Jurkat, Clone E6-1 (cell line): ENCODE measurements at regions not wholly inside any gene's neighbourhood (a gene's known extent, or its start where the extent isn't known, plus 50 kb on each side); places are given as distances from the start of the nearest gene placed in this dataset.

ENCODE experiments used
- DNase-seq: peaks from one replicate; pipeline ENCODE4 v3.0.0-alpha.2; 2011; ENCODE audit warnings: low read depth, low spot score
- H3K4me3 ChIP-seq: 2 replicates; pipeline ENCODE4 v1.5.1; 2011; ENCODE audit warnings: mild to moderate bottlenecking, low read length, control low read depth, moderate library complexity

DNA sequence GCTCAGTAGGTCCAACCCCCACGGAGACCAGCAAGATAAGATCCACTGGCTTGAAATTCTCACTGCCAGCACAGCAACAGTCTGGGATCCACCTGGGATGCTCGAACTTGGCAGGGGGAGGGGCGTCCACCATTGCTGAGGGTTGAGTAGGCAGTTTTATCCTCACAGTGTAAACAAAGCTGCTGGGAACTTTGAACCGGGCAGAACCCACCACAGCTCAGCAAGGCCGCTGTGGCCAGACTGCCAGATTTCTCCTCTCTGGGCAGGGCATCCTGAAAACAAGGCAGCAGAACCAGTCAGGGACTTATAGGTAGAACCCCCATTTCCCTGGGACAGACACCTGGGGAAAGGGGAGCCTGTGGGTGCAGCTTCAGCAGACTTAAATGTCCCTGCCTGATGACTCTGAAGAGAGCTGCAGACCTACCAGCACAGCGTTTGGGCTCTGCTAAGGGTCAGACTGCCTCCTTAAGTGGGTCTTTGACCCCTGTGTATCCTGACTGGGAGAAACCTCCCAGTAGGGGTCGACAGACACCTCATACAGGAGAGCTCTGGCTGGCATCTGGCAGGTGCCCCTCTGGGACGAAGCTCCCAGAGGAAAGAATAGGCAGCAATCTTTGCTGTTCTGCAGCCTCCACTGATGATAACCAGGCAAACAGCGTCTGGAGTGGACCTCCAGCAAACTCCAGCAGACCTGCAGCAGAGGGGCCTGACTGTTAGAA lies 782.4 kb upstream of the EYS start:
- DNase-seq: no peak
- no peak overlapping the region for H3K4me3 ChIP-seq

DNA sequence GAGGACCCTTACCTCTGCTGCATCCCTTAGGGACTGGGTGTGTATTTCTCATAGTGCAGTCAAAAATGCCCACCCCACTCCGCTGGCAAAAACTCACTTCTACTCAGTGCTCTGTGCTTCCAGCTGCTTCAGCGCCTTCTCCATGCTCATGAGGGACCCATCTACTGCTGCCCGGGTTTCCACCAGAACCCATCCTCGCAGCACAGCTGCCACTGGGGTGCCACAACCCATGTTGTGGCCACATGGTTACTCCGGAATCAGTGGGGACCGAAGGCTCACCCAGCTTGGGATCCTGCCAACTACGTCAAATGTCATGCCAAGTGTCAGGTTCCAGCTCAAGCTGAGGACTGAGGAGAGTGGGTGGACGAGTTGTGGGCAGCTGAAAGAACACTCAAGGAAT lies 774.2 kb upstream of the EYS start:
- no peak for DNase-seq
- no peak overlapping the region for H3K4me3 ChIP-seq

DNA sequence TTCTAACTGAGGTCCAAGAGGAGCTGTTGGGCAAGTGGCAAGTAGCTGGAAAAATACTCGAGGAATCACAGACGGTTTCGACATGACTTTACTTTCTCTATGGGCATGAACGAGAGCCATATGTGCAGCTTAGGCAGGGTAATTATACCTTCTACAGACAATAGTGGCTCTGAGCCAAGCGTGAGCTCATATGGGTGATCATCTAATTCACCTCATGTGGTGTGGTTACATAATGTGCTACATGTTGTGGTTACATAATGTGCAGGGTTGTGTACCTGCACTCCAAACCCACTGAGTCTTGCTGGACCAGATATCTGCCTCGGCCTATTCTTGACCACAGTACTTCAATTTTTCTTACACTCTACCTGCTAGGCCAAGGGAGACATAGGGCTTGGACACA lies 771.7 kb upstream of the EYS start:
- no peak for DNase-seq
- H3K4me3 ChIP-seq: no peak overlapping the region

DNA sequence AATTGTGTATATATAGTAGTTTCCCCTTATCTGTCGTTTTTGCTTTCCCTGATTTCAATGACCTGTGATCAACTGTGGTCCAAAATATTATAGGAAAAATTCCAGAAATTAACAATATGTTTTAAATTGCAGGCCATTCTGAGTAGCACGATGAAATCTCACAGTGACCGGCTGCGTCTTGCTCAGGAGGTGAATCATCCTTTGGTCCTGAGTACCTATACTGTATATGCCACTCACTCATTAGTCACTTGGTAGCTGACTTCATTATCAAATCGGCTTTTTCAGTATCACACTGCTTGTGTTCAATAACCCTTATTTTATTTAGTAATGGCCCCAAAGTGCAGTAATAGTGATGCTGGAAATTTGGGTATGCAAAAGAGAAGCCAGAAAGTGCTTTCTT lies 728.3 kb upstream of the EYS start:
- no peak overlapping the region for H3K4me3 ChIP-seq
- DNase-seq: no peak

DNA sequence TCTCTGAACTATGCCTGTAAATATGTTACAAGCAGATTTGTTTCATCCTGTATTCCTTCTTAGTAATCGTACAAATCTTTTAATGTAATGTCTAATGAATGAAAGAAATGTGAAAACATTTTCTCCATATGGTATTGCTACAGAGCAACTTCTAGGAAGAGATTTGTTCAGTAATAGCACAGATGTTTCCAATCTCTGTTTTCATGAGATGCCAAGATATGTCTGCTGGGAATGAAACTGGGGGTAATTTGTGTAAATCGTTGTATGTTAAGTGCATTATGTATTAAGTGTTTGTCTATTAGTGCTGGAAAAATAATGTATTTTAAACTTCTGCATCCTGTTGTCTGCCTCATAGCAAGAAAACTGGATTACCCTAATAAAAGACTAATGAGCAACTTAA lies 722.2 kb upstream of the EYS start:
- no peak for DNase-seq
- no peak overlapping the region for H3K4me3 ChIP-seq

DNA sequence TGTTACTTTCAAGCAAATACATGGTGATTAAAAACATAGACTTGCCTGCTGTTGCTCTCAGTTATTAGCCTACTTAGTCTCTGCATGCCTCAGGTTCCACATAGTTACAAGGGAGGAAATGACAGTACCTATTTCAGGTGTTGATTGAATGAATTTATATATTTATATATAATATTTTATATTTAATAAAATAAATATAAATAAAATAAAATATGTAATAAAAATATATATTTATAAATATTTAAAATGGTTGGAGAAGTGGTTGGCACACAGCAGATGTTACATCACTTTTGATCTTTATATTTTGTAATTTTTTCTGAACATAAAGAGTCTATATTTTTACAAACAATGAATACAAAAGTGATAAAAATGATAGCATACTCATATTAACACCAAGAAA lies 716.0 kb upstream of the EYS start:
- DNase-seq: no peak

DNA sequence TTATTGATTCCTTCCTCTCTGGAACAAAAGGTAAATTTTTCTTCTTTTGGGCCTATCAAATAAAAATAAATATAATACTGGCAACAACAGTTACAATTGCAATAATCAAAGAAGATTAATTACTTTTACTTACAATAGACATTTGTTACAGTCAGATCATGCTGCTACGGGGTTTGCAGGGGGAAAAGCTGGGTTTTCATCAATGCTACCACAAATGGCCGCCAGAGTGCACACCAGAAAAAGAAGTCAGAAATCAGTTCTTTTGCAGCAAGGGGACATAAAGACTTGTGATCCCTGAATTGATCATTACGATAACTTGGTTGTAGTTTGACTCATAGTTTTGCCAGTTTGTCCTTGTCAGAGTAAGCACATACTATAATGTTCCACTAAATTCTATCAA lies 714.5 kb upstream of the EYS start:
- DNase-seq: peak; percentile 3
- H3K4me3 ChIP-seq: no peak overlapping the region

More for the DNA sequence above, 716.0 kb upstream of the EYS start:
- H3K4me3 ChIP-seq: no peak overlapping the region

DNA sequence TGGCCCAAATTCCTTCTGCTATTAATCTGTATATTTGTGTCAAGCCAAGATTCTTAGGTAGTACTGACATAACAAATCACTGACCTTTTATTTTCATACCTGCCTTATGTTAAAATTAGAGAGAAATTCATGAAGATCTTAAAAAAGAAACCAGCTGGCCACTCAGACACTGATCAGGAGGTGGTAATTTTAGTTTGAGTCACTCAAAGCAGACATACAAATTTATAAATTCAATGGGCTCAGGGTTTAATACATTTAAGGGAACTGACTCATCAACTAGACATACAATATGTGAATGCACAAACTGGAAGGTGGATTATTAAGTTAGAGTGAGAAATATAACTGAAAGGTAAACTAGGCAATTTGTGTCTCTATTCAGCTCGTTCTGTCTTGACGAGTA lies 711.9 kb upstream of the EYS start:
- H3K4me3 ChIP-seq: no peak overlapping the region
- DNase-seq: no peak

DNA sequence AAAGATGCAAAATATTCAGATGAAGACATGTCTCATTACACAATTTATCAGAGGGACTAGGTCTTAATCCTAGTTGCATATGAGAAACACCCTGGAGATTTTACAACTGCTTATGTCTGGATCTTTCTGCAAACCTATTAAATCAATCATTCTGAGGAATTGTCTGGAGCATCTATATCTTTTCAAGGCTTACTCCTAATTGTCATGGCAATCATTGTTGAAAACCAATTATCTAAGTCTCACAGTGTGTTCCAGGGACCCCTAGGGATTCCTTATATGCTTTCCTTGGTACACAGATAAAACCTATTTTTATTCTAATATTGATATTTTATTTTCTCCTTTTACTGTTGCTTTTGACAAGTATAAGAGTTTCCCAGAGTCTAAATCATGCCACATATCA lies 696.9 kb upstream of the EYS start:
- no peak for DNase-seq
- no peak overlapping the region for H3K4me3 ChIP-seq

DNA sequence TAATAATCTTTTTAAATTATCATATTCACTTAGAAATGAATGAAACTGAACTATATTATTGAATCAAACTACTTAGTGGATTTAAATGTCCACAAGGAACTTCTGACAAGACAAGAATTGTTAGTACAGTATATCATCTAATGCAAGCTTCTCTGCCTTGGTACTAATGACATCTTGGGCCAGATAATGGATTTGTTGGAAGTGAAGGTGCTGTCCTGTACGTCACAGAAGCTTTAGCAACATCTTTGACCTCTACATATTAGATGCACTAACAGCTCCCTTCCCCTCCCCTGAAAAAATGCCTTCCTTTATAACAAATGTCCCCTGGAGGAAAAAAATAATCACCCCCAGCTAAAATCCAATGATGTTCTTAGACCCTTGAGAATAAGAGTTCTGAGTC lies 695.8 kb upstream of the EYS start:
- no peak for DNase-seq
- no peak overlapping the region for H3K4me3 ChIP-seq

DNA sequence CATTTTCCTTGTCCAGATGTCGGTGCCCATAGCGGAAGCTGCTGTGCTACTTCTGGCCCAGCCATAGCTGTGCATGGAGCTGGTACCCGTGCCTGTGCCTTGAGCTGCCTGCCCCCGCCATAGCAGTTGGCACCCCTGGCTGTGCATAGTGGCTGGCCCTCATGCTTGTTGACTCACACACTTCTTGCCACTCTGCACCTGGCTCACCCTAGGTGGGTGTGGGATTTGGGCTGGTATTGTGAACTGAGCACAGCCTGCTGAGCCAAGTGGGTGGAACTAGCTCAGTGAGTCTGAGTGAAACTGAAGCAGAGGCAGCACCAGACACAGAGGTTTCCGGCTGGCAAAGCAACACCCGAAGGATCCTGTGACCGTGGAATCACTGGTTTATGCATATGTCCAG lies 689.5 kb upstream of the EYS start:
- no peak for DNase-seq
- no peak overlapping the region for H3K4me3 ChIP-seq

DNA sequence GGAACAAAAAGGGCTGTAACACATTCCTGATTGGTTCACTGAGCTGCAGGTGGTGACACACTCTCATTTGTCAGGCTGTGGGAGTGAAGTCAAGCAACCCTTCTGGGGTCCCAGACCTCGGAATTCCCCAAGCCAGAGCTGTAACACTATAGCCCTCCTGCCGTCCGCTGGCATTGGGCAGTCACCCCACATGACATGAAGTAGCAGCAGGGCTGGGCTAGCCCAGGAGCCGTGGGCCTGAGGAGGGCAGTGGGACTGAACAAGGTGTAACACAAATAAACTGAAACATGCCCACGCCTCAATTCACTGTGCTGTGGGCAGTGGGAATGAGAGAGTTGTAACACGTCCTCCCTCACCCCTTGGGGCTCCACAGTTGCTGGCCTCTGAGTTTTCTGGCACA lies 689.1 kb upstream of the EYS start:
- no peak for DNase-seq
- no peak overlapping the region for H3K4me3 ChIP-seq

DNA sequence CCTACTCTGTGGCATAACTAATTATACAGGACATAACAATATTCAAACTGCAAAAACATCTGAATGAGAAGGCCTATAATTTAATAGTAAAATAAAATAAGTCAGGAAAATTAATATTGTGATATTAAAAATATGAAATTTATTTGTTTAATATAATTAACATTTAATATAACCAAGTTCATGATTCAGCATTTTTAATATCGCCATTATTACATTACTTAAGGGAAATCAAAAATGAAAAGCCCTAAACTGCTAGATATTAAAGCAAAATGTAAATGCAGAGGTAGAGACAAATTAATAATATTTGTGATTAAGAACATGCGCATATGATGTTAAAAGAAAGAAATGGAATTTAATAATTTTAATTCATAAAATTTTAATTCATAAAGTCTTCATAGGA lies 683.4 kb upstream of the EYS start:
- no peak for DNase-seq
- H3K4me3 ChIP-seq: no peak overlapping the region

DNA sequence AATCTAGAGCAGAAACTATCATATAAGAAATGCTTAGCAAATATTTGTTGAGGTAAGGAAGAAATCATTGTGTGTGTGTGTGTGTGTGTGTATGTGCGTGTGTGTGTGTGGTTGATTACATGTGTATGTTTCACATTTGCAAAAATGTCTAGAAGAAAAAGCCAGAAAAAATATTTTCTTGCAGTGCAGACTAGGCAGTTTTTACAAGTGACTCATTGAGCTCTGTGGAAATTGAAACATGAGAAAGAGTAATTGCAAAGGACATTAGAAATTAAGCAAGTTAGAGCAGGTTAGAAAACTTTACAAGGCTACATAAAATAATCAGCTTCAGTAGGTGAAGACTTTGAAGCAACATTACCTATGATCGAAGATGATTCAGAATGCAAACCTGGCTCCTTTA lies 669.0 kb upstream of the EYS start:
- H3K4me3 ChIP-seq: no peak overlapping the region
- DNase-seq: no peak

DNA sequence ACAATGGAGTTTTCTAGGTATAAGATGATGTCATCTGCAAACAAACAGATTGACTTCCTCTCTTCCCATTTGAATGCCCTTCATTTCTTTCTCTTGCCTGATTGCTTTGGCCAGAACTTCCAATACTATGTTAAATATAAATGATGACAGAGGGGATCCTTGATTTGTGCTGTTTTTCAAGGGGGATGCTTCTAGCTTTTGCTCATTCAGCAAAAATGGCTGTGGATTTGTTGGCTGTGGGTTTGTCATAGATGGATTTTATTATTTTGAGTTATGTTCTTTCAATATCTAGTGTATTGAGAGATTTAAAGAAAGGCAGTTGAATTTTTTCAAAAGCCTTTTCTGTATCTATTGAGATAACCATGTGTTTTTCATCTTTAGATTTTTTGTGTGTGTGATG lies 662.4 kb upstream of the EYS start:
- no peak for DNase-seq
- no peak overlapping the region for H3K4me3 ChIP-seq

DNA sequence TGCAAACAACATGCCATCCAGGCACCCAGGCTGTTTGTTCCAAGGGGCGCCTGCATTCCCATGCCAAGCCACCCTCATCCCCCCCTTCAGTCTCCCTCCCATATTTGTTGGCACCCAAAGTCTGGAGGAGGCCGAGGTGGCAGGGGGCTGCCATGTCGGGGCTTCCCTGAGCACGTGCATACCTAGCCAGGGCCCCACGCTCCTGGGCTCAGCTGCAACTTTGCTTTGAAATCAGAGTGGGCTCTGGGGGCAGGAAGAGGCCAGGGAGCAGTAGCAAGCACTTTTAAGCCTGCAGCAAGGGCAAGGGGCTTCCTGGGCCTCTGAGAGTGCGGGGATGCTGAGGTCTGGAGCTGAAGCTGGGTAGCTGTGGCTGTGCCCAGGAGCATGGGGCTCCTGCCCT lies 655.9 kb upstream of the EYS start:
- DNase-seq: no peak
- no peak overlapping the region for H3K4me3 ChIP-seq

DNA sequence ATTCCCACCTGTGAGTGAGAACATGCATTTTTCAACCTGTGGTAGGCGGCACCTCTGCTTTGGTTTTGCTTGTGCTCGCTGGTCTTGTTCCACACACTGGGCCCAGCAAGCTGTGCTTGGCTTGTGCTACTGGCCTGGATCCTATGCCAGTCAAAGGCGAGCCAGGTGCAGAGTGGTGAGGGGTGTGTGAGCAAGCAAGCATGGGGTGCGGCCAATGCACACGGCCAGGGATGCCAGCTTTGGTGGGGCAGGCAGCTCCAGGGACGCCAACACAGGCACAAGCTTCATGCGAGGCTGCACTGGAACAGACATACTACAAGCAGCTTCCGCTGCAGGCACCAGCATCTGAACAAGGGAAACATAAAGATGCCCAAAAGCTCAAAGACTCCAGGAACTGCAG lies 654.9 kb upstream of the EYS start:
- H3K4me3 ChIP-seq: no peak overlapping the region
- DNase-seq: no peak

DNA sequence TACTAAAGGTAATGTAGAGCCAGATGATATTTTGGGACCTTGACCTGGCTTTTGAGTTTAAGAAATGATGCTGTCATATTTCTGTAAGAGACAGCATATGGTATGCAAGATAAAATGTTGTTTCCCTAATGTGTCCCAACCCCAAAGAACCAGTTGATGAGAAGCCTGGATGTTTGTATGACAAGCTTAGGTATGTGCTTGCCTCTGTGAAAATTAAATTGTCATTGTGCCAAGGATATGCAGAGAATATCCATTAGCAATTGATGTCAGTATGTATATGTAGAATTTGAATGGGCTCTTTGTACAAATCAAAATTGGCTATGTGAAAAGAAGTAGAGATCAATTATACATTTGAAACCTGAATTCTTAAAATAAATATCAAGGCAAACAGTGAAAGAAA lies 650.8 kb upstream of the EYS start:
- no peak overlapping the region for H3K4me3 ChIP-seq
- no peak for DNase-seq

DNA sequence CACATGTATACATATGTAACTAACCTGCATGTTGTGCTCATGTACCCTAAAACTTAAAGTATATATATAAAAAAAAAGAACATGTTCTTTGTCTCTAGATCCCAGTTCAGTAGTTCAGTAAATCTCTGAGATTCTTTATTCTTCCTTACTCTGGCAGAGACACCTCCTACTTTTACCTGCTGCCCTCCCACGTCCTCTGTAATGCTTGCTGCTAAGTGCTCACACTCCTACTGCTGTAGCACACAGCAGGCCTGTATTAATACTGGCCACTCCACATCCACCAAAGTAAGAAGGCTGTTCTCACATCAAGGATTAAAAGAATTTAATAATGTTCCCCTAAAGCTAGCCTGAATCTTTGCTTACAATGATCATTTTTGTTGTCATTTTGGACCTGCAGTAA lies 648.4 kb upstream of the EYS start:
- no peak overlapping the region for H3K4me3 ChIP-seq
- DNase-seq: no peak

DNA sequence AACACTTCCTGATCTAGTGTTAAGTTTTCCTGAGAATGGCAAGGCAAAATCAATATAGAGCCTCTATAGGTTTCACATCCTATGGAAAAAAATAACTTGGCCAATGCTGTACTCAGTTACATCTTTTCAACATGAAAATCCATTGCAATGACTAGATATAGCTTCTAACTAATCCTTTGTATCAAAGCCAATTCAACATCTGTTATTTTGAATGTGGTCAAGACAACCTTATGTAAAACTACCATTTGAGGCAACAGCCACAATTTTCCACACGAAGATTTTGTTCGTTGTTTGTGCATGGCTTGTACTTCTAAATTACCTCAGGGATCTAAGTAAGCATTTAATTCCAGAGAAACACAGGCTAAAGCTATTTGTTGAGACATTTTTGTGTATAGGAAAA lies 637.8 kb upstream of the EYS start:
- H3K4me3 ChIP-seq: no peak overlapping the region
- DNase-seq: no peak

DNA sequence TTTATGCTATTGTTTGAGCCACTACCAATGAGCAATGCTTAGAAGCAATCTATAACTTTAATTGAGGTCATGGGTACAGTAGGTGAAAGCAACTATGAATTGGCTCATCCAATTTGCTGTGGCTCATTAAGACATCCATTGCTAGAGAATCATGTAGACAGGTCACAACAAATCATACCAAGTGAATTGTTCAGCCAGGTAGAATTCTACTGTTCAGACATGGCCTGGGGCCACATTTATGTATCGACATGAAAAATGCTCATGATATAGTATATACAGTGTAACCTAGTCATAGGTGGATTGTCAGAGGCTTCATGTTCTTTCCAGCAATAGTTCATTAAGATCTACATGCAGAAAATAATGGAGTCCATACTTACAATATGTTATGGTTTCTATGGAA lies 633.7 kb upstream of the EYS start:
- H3K4me3 ChIP-seq: no peak overlapping the region
- no peak for DNase-seq

DNA sequence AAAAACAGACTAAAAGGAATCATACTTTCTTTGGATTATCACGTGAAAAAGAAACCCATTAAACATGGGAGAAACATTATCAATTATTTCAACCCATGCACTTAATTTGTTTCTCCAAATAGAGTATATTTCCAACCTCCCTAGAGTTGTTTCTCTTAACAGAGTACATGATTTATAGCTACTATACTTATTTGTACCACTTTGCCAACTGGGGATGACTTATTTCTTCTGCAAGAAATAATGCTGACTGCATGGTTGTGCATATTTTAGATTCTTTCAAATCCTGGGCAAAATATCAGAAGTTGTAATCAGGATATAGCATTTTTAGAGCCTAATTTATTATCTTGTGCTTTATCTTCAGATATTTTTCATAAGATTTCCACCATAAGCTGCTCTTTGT lies 629.1 kb upstream of the EYS start:
- DNase-seq: no peak
- no peak overlapping the region for H3K4me3 ChIP-seq
